SJSA1 (cell line): ENCODE measurements at regions not wholly inside any gene's neighbourhood (a gene's known extent, or its start where the extent isn't known, plus 50 kb on each side); places are given as distances from the start of the nearest gene placed in this dataset.
A peak's percentile ranks its signal among the peaks of the same experiment; 100 is the strongest.
"Not testable (repeated sequence)": the region's sequence is repeated elsewhere in the genome, so short reads cannot be mapped to it uniquely, and the experiment has no call there.

Experiments
- DNase-seq, 2 experiments: peaks; one replicate each; pipeline ENCODE4 v3.0.0-alpha.2; 2015 to 2020; ENCODE audit warnings: low spot score in 2 of 2, low read depth in 1 of 2
- H3K27ac ChIP-seq: fragments of 250-450 bp; sonication (Bioruptor Pico); 2 replicates; pipeline ENCODE4 v1.5.1; 2020; ENCODE audit warnings: mild to moderate bottlenecking, moderate library complexity
- H3K27me3 ChIP-seq: fragments of 250-450 bp; sonication (Bioruptor Pico); replicated peaks from 2 replicates; pipeline ENCODE4 v1.5.1; 2020; ENCODE audit warnings: mild to moderate bottlenecking, moderate library complexity
- H3K36me3 ChIP-seq: fragments of 250-450 bp; sonication (Bioruptor Pico); 2 replicates; pipeline ENCODE4 v1.5.1; 2020; ENCODE audit warnings: mild to moderate bottlenecking
- H3K4me1 ChIP-seq: fragments of 250-450 bp; sonication (Bioruptor Pico); replicated peaks from 2 replicates; pipeline ENCODE4 v1.6.1; 2021; ENCODE audit warnings: mild to moderate bottlenecking
- H3K4me3 ChIP-seq: fragments of 250-450 bp; sonication (Bioruptor Pico); 2 replicates; pipeline ENCODE4 v1.5.1; 2020; ENCODE audit warnings: mild to moderate bottlenecking
- H3K9me3 ChIP-seq: fragments of 250-450 bp; sonication (Bioruptor Pico); replicated peaks from 2 replicates; pipeline ENCODE4 v1.5.1; 2020; ENCODE audit warnings: mild to moderate bottlenecking

GRCh38 chr9:61817127-61817705 is 627.4 kb downstream of the SPATA31A7 start:
- H3K27ac ChIP-seq, H3K4me1 ChIP-seq, H3K9me3 ChIP-seq, H3K4me3 ChIP-seq, H3K36me3 ChIP-seq, DNase-seq, H3K27me3 ChIP-seq: not testable (repeated sequence)

GRCh38 chr9:61853624-61854259 is 663.9 kb downstream of the SPATA31A7 start:
- H3K4me1 ChIP-seq, H3K9me3 ChIP-seq, H3K36me3 ChIP-seq, H3K4me3 ChIP-seq, H3K27me3 ChIP-seq, H3K27ac ChIP-seq: not testable (repeated sequence)
- DNase-seq = peak in 1 of 2 experiments; percentile 79

GRCh38 chr9:61854260-61854640 is 664.4 kb downstream of the SPATA31A7 start:
- H3K4me3 ChIP-seq, H3K36me3 ChIP-seq, H3K27ac ChIP-seq, H3K9me3 ChIP-seq, DNase-seq, H3K4me1 ChIP-seq, H3K27me3 ChIP-seq: not testable (repeated sequence)

- H3K4me1 ChIP-seq, H3K36me3 ChIP-seq, H3K27ac ChIP-seq, H3K27me3 ChIP-seq, DNase-seq, H3K9me3 ChIP-seq, H3K4me3 ChIP-seq: not testable (repeated sequence)
Observed at GRCh38 chr9:61856283-61856682, 666.4 kb downstream of the SPATA31A7 start.

- peak in 1 of 2 experiments; percentile 42 for DNase-seq
- H3K4me3 ChIP-seq, H3K4me1 ChIP-seq, H3K36me3 ChIP-seq, H3K27ac ChIP-seq, H3K9me3 ChIP-seq, H3K27me3 ChIP-seq: not testable (repeated sequence)
Observed at GRCh38 chr9:61856858-61857453, 667.1 kb downstream of the SPATA31A7 start.

- H3K27ac ChIP-seq, H3K9me3 ChIP-seq, H3K27me3 ChIP-seq, DNase-seq, H3K4me3 ChIP-seq, H3K36me3 ChIP-seq, H3K4me1 ChIP-seq: not testable (repeated sequence)
Observed at GRCh38 chr9:61857709-61858351, 668.0 kb downstream of the SPATA31A7 start.

GRCh38 chr9:61862431-61862971 is 672.7 kb downstream of the SPATA31A7 start:
- H3K27me3 ChIP-seq, H3K27ac ChIP-seq, H3K9me3 ChIP-seq, H3K36me3 ChIP-seq, H3K4me3 ChIP-seq, H3K4me1 ChIP-seq: not testable (repeated sequence)
- DNase-seq = peak in 1 of 2 experiments; percentile 56

GRCh38 chr9:61864463-61864862 is 674.6 kb downstream of the SPATA31A7 start:
- not testable (repeated sequence) for H3K9me3 ChIP-seq, H3K4me1 ChIP-seq, H3K36me3 ChIP-seq, H3K27me3 ChIP-seq, H3K27ac ChIP-seq, DNase-seq, H3K4me3 ChIP-seq

- not testable (repeated sequence) for H3K9me3 ChIP-seq, H3K27ac ChIP-seq, H3K36me3 ChIP-seq, H3K27me3 ChIP-seq, H3K4me1 ChIP-seq, H3K4me3 ChIP-seq, DNase-seq
Observed at GRCh38 chr9:61868965-61869364, 679.1 kb downstream of the SPATA31A7 start.

GRCh38 chr9:61872329-61872728 is 682.5 kb downstream of the SPATA31A7 start:
- not testable (repeated sequence) for H3K4me1 ChIP-seq, H3K9me3 ChIP-seq, DNase-seq

More at GRCh38 chr9:61872329-61872728, 682.5 kb downstream of the SPATA31A7 start:
- not testable (repeated sequence) for H3K27ac ChIP-seq, H3K27me3 ChIP-seq, H3K4me3 ChIP-seq, H3K36me3 ChIP-seq
